B cell (primary cell): ENCODE measurements at regions not wholly inside any gene's neighbourhood (a gene's known extent, or its start where the extent isn't known, plus 50 kb on each side); places are given as distances from the start of the nearest gene placed in this dataset.

ENCODE experiments used
- EZH2 ChIP-seq: IDR thresholded peaks from 2 replicates; pipeline ENCODE4 v1.6.1; 2012; ENCODE audit warnings: borderline replicate concordance, low read depth, mild to moderate bottlenecking, moderate library complexity, low read length; ENCODE audit not compliant: insufficient read depth, poor library complexity, severe bottlenecking
- TF ChIP-seq, protein P1 (sequence below): fragments of 200-600 bp; IDR thresholded peaks from one replicate; pipeline ENCODE4 v1.8.0; 2022; ENCODE audit warnings: antibody characterized with exemption, mild to moderate bottlenecking

DNA sequence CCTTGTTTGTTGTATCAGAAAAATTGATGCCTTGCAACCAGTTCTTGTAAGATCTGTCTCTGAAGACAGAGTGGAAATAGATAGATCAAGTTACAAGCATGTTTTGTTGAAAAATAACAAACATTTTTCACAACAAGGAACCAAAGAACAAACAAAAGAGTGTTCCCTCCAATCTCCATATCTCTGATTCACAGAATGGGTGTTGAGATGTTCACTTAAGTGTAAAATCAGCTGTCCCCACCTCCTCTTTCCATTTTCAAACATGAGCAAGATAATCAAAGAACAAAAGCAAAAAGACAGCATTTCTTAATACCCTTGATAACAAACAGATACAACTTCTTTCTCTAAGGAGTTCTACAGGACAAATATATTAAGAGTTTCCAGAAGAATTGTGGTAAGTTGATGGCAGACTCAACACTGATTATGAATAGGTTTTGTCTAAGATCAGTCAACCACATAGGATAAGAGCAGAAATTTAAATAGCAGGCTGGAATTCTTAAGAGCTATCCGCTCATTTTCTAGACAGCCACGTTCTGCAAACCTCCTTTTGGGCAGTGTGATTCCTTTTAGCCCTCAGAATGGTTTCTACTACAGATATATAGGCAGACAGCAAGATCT lies 970.9 kb upstream of the AUTS2 start:
- TF ChIP-seq, protein P1, sequence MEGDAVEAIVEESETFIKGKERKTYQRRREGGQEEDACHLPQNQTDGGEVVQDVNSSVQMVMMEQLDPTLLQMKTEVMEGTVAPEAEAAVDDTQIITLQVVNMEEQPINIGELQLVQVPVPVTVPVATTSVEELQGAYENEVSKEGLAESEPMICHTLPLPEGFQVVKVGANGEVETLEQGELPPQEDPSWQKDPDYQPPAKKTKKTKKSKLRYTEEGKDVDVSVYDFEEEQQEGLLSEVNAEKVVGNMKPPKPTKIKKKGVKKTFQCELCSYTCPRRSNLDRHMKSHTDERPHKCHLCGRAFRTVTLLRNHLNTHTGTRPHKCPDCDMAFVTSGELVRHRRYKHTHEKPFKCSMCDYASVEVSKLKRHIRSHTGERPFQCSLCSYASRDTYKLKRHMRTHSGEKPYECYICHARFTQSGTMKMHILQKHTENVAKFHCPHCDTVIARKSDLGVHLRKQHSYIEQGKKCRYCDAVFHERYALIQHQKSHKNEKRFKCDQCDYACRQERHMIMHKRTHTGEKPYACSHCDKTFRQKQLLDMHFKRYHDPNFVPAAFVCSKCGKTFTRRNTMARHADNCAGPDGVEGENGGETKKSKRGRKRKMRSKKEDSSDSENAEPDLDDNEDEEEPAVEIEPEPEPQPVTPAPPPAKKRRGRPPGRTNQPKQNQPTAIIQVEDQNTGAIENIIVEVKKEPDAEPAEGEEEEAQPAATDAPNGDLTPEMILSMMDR: no peak
- no peak for TF ChIP-seq EZH2
